HepG2 (cell line): ENCODE measurements at regions not wholly inside any gene's neighbourhood (a gene's known extent, or its start where the extent isn't known, plus 50 kb on each side); places are given as distances from the start of the nearest gene placed in this dataset.

ENCODE experiments used
- ATAC-seq: fragments of 200-7000 bp; cut with Tn5 transposase; 3 replicates; pipeline ENCODE4 v1.9.1; 2020; ENCODE audit warnings: mild to moderate bottlenecking, moderate library complexity
- BruUV-seq: library from RNA; stranded (reverse); fragments of 400-500 nt; replicated peaks from 2 replicates; lab custom pipeline; 2021; lab: Mats Ljungman, UMichigan
- CTCF ChIA-PET: fragments of 300-600 bp; formaldehyde crosslinking; extraction: SDS; loops from one replicate; lab custom pipeline; 2021; ENCODE audit warnings: low total read pairs, inconsistent platforms, low intra/inter-chr PET ratio; lab: Yijun Ruan, JAX
- POLR2A ChIA-PET: fragments of 350-600 bp; sonication (Branson Sonifier 250); formaldehyde crosslinking; loops from one replicate; lab custom pipeline; 2020; ENCODE audit warnings: antibody characterized with exemption, inconsistent platforms; lab: Yijun Ruan, JAX
- DNase-seq: peaks from one replicate; pipeline ENCODE4 v3.0.0-alpha.2; 2015; ENCODE audit warnings: low spot score
- FAIRE-seq: peaks from 3 replicates; lab custom pipeline; 2011; peaks lifted over from hg19 to GRCh38; lab: Jason Lieb, UNC
- H2AFZ ChIP-seq: one replicate; pipeline ENCODE4 v1.6.1; 2011; ENCODE audit warnings: low read length, inconsistent platforms
- H3K27ac ChIP-seq: fragments of 300-600 bp; 3 replicates; pipeline ENCODE4 v1.8.0; 2011; ENCODE audit warnings: mixed run types, mild to moderate bottlenecking, mixed read lengths, low read length, inconsistent platforms; ENCODE audit not compliant: insufficient read depth; ENCODE audit errors: extremely low read length
- H3K27me3 ChIP-seq, 2 experiments: fragments of 200-600 bp in 1 of 2; 2 replicates in 1 of 2; 3 replicates in 1 of 2; pipeline versions ENCODE4 v1.6.0 to v1.8.0; 2011; ENCODE audit warnings: low read length in 2 of 2, mild to moderate bottlenecking in 2 of 2, moderate library complexity in 2 of 2, inconsistent platforms in 1 of 2; ENCODE audit not compliant: insufficient read depth in 2 of 2, control insufficient read depth in 1 of 2
- H3K36me3 ChIP-seq, 2 experiments: fragments of 200-600 bp in 1 of 2; replicated peaks in 1 of 2; 2 replicates in 1 of 2; 3 replicates in 1 of 2; pipeline versions ENCODE4 v1.5.1 to v1.8.0; 2011; ENCODE audit warnings: low read length in 2 of 2, inconsistent platforms in 1 of 2; ENCODE audit not compliant: insufficient read depth in 2 of 2, control insufficient read depth in 1 of 2
- H3K4me1 ChIP-seq: 2 replicates; pipeline ENCODE4 v1.5.1; 2012; ENCODE audit warnings: low read length, inconsistent platforms; ENCODE audit not compliant: insufficient read depth
- H3K4me2 ChIP-seq: 2 replicates; pipeline ENCODE4 v1.6.0; 2011; ENCODE audit warnings: low read depth, low read length, inconsistent platforms
- H3K4me3 ChIP-seq, 3 experiments: fragments of 200-600 bp in 1 of 3; sonication (generic), shearing (Covaris generic) in 1 of 3; replicated peaks in 1 of 3; 2 replicates each; pipeline ENCODE4 v1.5.1; 2011 to 2016; ENCODE audit warnings: low read length in 3 of 3, inconsistent platforms in 2 of 3, low read depth in 2 of 3, mild to moderate bottlenecking in 2 of 3, control low read depth in 1 of 3, mixed read lengths in 1 of 3; ENCODE audit not compliant: insufficient read depth in 1 of 3
- H3K79me2 ChIP-seq: one replicate; pipeline ENCODE4 v1.6.1; 2011; ENCODE audit warnings: low read length, inconsistent platforms; ENCODE audit not compliant: insufficient read depth
- H3K9ac ChIP-seq: 2 replicates; pipeline ENCODE4 v1.6.0; 2011; ENCODE audit warnings: mild to moderate bottlenecking, low read depth, low read length, inconsistent platforms; ENCODE audit not compliant: insufficient read depth
- H3K9me3 ChIP-seq: 2 replicates; pipeline ENCODE4 v1.5.1; 2012; ENCODE audit warnings: mild to moderate bottlenecking, low read length
- H4K20me1 ChIP-seq: 2 replicates; pipeline ENCODE4 v1.6.0; 2011; ENCODE audit warnings: inconsistent platforms, mild to moderate bottlenecking, low read length, moderate library complexity; ENCODE audit not compliant: insufficient read depth
- GTF2F1 ChIP-seq: fragments of 150-350 bp; IDR thresholded peaks from 2 replicates; pipeline ENCODE4 v1.6.1; 2014; ENCODE audit warnings: low read length
- LCORL ChIP-seq, 2 experiments: fragments of 450-650 bp in 1 of 2; sonication (generic) in 1 of 2; formaldehyde crosslinking in 1 of 2; IDR thresholded peaks; 2 replicates each; pipeline versions ENCODE4 v1.5.0 to v1.6.1; 2017 to 2020; ENCODE audit warnings: antibody characterized with exemption in 1 of 2, missing genetic modification reagents in 1 of 2
- SP5 ChIP-seq: IDR thresholded peaks from 2 replicates; pipeline ENCODE4 v1.6.1; 2016; ENCODE audit warnings: low read depth, borderline replicate concordance
- SYNCRIP ChIP-seq: fragments of 200-400 bp; formaldehyde crosslinking; IDR thresholded peaks from 2 replicates; pipeline ENCODE4 v1.6.1; 2018; ENCODE audit warnings: mild to moderate bottlenecking, low read depth, low read length; ENCODE audit not compliant: insufficient read depth
- ZNF121 ChIP-seq: sonication (generic); formaldehyde crosslinking; IDR thresholded peaks from 2 replicates; pipeline ENCODE4 v1.5.0; 2020; ENCODE audit warnings: mild to moderate bottlenecking, missing genetic modification reagents
- WGBS: methylation state at CpG from one replicate; pipeline ENCODE4 v1.1.6; 2017; ENCODE audit warnings: low lambda C conversion rate; 5-methylcytosine and 5-hydroxymethylcytosine counted together
- in situ Hi-C: cut with HindIII; loops from 2 replicates; pipeline ENCODE4 v1.10.0; 2017; ENCODE audit warnings: low pct_unique_long_range_greater_than_20kb; ENCODE audit not compliant: extremely low pct_ligation_motif_present
- intact Hi-C: fragments of 100-400 bp; cut with micrococcal nuclease; formaldehyde crosslinking; loops from one replicate; pipeline ENCODE4 v1.10.0; 2022; ENCODE audit not compliant: unreplicated experiment
- TF ChIP-seq, protein P1 (sequence below): sonication (generic); formaldehyde crosslinking; IDR thresholded peaks from 2 replicates; pipeline ENCODE4 v1.4.0; 2020; ENCODE audit warnings: mild to moderate bottlenecking, missing genetic modification reagents, borderline replicate concordance
- TF ChIP-seq, protein P2 (sequence below): sonication (generic); formaldehyde crosslinking; IDR thresholded peaks from 2 replicates; pipeline ENCODE4 v1.9.0; 2021; ENCODE audit warnings: mild to moderate bottlenecking, missing genetic modification reagents
- TF ChIP-seq, protein P3 (sequence below): sonication (generic); formaldehyde crosslinking; IDR thresholded peaks from 2 replicates; pipeline ENCODE4 v1.4.0; 2020; ENCODE audit warnings: mild to moderate bottlenecking, missing genetic modification reagents
- TF ChIP-seq, protein P4 (sequence below): IDR thresholded peaks from 2 replicates; pipeline ENCODE4 v1.6.1; 2016; ENCODE audit warnings: low read depth
- TF ChIP-seq, protein P5 (sequence below): sonication (generic); formaldehyde crosslinking; IDR thresholded peaks from 2 replicates; pipeline ENCODE4 v1.8.1; 2023; ENCODE audit warnings: missing genetic modification reagents, inconsistent platforms, borderline replicate concordance

DNA sequence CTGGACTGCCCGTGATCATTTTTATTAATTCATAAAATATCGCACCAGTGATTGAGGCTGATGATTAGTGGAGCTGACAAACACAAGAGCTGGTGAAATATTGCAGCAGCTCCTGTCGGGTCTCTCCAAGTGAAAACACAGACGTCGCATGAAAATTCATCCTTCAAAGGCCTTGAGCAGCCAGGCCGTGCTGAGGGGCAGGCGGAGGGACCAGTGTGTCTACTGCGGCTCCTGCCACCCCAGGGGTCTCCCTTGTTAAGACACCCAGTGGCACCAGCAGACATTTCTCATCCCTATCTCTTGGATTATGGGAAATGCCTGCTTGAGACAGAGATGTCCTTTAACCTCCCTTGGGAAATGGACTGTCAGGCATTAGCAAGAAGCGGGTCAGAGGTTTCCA is 289.4 kb upstream of the TLE3 start:
- no peak for ATAC-seq
- 0 out of 5 replicates have a peak, but pooled peaks cover 0 to 5% of the 10 kb centered on the region in 2 experiments for H3K27me3 ChIP-seq
- TF ChIP-seq, protein P1, sequence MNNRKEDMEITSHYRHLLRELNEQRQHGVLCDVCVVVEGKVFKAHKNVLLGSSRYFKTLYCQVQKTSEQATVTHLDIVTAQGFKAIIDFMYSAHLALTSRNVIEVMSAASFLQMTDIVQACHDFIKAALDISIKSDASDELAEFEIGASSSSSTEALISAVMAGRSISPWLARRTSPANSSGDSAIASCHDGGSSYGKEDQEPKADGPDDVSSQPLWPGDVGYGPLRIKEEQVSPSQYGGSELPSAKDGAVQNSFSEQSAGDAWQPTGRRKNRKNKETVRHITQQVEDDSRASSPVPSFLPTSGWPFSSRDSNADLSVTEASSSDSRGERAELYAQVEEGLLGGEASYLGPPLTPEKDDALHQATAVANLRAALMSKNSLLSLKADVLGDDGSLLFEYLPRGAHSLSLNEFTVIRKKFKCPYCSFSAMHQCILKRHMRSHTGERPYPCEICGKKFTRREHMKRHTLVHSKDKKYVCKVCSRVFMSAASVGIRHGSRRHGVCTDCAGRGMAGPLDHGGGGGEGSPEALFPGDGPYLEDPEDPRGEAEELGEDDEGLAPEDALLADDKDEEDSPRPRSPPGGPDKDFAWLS = no peak
- TF ChIP-seq, protein P2, sequence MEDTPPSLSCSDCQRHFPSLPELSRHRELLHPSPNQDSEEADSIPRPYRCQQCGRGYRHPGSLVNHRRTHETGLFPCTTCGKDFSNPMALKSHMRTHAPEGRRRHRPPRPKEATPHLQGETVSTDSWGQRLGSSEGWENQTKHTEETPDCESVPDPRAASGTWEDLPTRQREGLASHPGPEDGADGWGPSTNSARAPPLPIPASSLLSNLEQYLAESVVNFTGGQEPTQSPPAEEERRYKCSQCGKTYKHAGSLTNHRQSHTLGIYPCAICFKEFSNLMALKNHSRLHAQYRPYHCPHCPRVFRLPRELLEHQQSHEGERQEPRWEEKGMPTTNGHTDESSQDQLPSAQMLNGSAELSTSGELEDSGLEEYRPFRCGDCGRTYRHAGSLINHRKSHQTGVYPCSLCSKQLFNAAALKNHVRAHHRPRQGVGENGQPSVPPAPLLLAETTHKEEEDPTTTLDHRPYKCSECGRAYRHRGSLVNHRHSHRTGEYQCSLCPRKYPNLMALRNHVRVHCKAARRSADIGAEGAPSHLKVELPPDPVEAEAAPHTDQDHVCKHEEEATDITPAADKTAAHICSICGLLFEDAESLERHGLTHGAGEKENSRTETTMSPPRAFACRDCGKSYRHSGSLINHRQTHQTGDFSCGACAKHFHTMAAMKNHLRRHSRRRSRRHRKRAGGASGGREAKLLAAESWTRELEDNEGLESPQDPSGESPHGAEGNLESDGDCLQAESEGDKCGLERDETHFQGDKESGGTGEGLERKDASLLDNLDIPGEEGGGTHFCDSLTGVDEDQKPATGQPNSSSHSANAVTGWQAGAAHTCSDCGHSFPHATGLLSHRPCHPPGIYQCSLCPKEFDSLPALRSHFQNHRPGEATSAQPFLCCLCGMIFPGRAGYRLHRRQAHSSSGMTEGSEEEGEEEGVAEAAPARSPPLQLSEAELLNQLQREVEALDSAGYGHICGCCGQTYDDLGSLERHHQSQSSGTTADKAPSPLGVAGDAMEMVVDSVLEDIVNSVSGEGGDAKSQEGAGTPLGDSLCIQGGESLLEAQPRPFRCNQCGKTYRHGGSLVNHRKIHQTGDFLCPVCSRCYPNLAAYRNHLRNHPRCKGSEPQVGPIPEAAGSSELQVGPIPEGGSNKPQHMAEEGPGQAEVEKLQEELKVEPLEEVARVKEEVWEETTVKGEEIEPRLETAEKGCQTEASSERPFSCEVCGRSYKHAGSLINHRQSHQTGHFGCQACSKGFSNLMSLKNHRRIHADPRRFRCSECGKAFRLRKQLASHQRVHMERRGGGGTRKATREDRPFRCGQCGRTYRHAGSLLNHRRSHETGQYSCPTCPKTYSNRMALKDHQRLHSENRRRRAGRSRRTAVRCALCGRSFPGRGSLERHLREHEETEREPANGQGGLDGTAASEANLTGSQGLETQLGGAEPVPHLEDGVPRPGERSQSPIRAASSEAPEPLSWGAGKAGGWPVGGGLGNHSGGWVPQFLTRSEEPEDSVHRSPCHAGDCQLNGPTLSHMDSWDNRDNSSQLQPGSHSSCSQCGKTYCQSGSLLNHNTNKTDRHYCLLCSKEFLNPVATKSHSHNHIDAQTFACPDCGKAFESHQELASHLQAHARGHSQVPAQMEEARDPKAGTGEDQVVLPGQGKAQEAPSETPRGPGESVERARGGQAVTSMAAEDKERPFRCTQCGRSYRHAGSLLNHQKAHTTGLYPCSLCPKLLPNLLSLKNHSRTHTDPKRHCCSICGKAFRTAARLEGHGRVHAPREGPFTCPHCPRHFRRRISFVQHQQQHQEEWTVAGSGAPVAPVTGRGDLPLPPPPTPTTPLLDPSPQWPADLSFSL (CRISPR knock-in tag) = no peak
- TF ChIP-seq ZNF121 (CRISPR knock-in tag) = no peak
- no peak for TF ChIP-seq SYNCRIP
- TF ChIP-seq, protein P3, sequence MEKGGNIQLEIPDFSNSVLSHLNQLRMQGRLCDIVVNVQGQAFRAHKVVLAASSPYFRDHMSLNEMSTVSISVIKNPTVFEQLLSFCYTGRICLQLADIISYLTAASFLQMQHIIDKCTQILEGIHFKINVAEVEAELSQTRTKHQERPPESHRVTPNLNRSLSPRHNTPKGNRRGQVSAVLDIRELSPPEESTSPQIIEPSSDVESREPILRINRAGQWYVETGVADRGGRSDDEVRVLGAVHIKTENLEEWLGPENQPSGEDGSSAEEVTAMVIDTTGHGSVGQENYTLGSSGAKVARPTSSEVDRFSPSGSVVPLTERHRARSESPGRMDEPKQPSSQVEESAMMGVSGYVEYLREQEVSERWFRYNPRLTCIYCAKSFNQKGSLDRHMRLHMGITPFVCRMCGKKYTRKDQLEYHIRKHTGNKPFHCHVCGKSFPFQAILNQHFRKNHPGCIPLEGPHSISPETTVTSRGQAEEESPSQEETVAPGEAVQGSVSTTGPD (CRISPR knock-in tag) = no peak
- TF ChIP-seq, protein P4, sequence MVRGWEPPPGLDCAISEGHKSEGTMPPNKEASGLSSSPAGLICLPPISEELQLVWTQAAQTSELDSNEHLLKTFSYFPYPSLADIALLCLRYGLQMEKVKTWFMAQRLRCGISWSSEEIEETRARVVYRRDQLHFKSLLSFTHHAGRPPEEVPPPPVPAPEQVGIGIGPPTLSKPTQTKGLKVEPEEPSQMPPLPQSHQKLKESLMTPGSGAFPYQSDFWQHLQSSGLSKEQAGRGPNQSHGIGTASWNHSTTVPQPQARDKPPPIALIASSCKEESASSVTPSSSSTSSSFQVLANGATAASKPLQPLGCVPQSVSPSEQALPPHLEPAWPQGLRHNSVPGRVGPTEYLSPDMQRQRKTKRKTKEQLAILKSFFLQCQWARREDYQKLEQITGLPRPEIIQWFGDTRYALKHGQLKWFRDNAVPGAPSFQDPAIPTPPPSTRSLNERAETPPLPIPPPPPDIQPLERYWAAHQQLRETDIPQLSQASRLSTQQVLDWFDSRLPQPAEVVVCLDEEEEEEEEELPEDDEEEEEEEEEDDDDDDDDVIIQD = no peak
- TF ChIP-seq, protein P5, sequence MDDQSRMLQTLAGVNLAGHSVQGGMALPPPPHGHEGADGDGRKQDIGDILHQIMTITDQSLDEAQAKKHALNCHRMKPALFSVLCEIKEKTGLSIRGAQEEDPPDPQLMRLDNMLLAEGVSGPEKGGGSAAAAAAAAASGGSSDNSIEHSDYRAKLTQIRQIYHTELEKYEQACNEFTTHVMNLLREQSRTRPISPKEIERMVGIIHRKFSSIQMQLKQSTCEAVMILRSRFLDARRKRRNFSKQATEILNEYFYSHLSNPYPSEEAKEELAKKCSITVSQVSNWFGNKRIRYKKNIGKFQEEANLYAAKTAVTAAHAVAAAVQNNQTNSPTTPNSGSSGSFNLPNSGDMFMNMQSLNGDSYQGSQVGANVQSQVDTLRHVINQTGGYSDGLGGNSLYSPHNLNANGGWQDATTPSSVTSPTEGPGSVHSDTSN (CRISPR knock-in tag) = no peak
- no peak for TF ChIP-seq GTF2F1
- no peak for TF ChIP-seq LCORL (IDR thresholded peaks at IDR 0.05)
- no peak for TF ChIP-seq LCORL (CRISPR knock-in tag; IDR thresholded peaks at IDR 0.05)
- TF ChIP-seq SP5 (CRISPR knock-in tag) = no peak
- in situ Hi-C loops (no loop called here), intact Hi-C loops (no loop called here)
- no peak overlapping the region for H3K4me3 ChIP-seq
- no peaks in the 10 kb centered on the region; the same call in 1 of the 2 replicates for H4K20me1 ChIP-seq
- 87% methylated on average over 8 of the region's 9 CpGs for WGBS
- H3K9me3 ChIP-seq = no peaks in the 10 kb centered on the region
- no TSS peak for BruUV-seq
- no peaks in the 10 kb centered on the region for H3K79me2 ChIP-seq
- no peak overlapping the region for H3K4me2 ChIP-seq
- no peak overlapping the region for H3K9ac ChIP-seq
- FAIRE-seq = no peak
- no peaks in the 10 kb centered on the region for H3K4me1 ChIP-seq
- POLR2A ChIA-PET = no interaction called here
- no peaks in the 10 kb centered on the region for H3K36me3 ChIP-seq
- no peak overlapping the region for H2AFZ ChIP-seq
- no peak for DNase-seq
- no peak overlapping the region for H3K27ac ChIP-seq
- CTCF ChIA-PET = no interaction called here
